ENCODE measurements at regions not wholly inside any gene's neighbourhood (a gene's known extent, or its start where the extent isn't known, plus 50 kb on each side); places are given as distances from the start of the nearest gene placed in this dataset.

GRCh38 chr2:81148323-81148722, 843.8 kb upstream of the LRRTM1 start:
- no peaks in the 10 kb centered on the region for H3K9me3 ChIP-seq (ENCODE audit: low read length)
- H2AFZ ChIP-seq (ENCODE audit: low read length) = no peak overlapping the region
- no peaks in the 10 kb centered on the region for H3K79me2 ChIP-seq (ENCODE audit: insufficient read depth, low read length)
- H3K9ac ChIP-seq (ENCODE audit: low read length) = no peak overlapping the region
- no peak overlapping the region for H3K4me3 ChIP-seq (ENCODE audit: low read depth, low read length, poor library complexity, severe bottlenecking)
- H3K4me1 ChIP-seq (ENCODE audit: insufficient read depth, low read length, severe bottlenecking) = no peaks in the 10 kb centered on the region
- H3K27ac ChIP-seq (ENCODE audit: low read depth, low read length, poor library complexity, severe bottlenecking) = no peak overlapping the region
- no peaks in the 10 kb centered on the region for H3F3A ChIP-seq (ENCODE audit: insufficient read depth, low read length)
- no peaks in the 10 kb centered on the region for H3K9me2 ChIP-seq (ENCODE audit: low read depth, low read length)
- TF ChIP-seq CTCF (IDR thresholded peaks at IDR 0.05; ENCODE audit: low read length) (no peak), EZH2 (IDR thresholded peaks at IDR 0.05; ENCODE audit: borderline replicate concordance, low read length) (no peak)
- H3K4me2 ChIP-seq (ENCODE audit: low read length) = no peak overlapping the region
- no peaks in the 10 kb centered on the region for H4K20me1 ChIP-seq (ENCODE audit: insufficient read depth, low read length)
- H3K27me3 ChIP-seq (ENCODE audit: insufficient read depth, low read length) = no peaks in the 10 kb centered on the region
- no peaks in the 10 kb centered on the region for H3K36me3 ChIP-seq (ENCODE audit: insufficient read depth, low read length)

- Histone ChIP-seq H3K9ac (ENCODE audit: low read length) (no peak overlapping the region), H3K4me3 (ENCODE audit: low read depth, low read length, poor library complexity, severe bottlenecking) (no peak overlapping the region), H3K9me3 (ENCODE audit: low read length) (no peaks in the 10 kb centered on the region), H2AFZ (ENCODE audit: low read length) (no peak overlapping the region), H3K36me3 (ENCODE audit: insufficient read depth, low read length) (no peaks in the 10 kb centered on the region), H3K27me3 (ENCODE audit: insufficient read depth, low read length) (no peaks in the 10 kb centered on the region), H3K4me1 (ENCODE audit: insufficient read depth, low read length, severe bottlenecking) (no peaks in the 10 kb centered on the region), H3F3A (ENCODE audit: insufficient read depth, low read length) (no peaks in the 10 kb centered on the region), H4K20me1 (ENCODE audit: insufficient read depth, low read length) (no peaks in the 10 kb centered on the region), H3K4me2 (ENCODE audit: low read length) (no peak overlapping the region), H3K79me2 (ENCODE audit: insufficient read depth, low read length) (no peaks in the 10 kb centered on the region), H3K27ac (ENCODE audit: low read depth, low read length, poor library complexity, severe bottlenecking) (no peak overlapping the region), H3K9me2 (ENCODE audit: low read depth, low read length) (no peaks in the 10 kb centered on the region)
- TF ChIP-seq EZH2 (IDR thresholded peaks at IDR 0.05; ENCODE audit: borderline replicate concordance, low read length) (no peak), CTCF (IDR thresholded peaks at IDR 0.05; ENCODE audit: low read length) (no peak)
These were observed 831.7 kb upstream of the LRRTM1 start for GRCh38 chr2:81136296-81136695.

GRCh38 chr2:81097361-81097760, 792.8 kb upstream of the LRRTM1 start:
- Histone ChIP-seq H3K36me3 (ENCODE audit: insufficient read depth, low read length) (no peaks in the 10 kb centered on the region), H3K9me3 (ENCODE audit: low read length) (no peaks in the 10 kb centered on the region), H3K4me3 (ENCODE audit: low read depth, low read length, poor library complexity, severe bottlenecking) (no peak overlapping the region), H3K4me2 (ENCODE audit: low read length) (no peak overlapping the region), H3K9ac (ENCODE audit: low read length) (no peak overlapping the region), H3F3A (ENCODE audit: insufficient read depth, low read length) (no peaks in the 10 kb centered on the region), H3K27ac (ENCODE audit: low read depth, low read length, poor library complexity, severe bottlenecking) (no peak overlapping the region), H3K27me3 (ENCODE audit: insufficient read depth, low read length) (no peaks in the 10 kb centered on the region), H3K9me2 (ENCODE audit: low read depth, low read length) (no peaks in the 10 kb centered on the region), H2AFZ (ENCODE audit: low read length) (no peak overlapping the region), H3K4me1 (ENCODE audit: insufficient read depth, low read length, severe bottlenecking) (no peaks in the 10 kb centered on the region), H3K79me2 (ENCODE audit: insufficient read depth, low read length) (no peaks in the 10 kb centered on the region), H4K20me1 (ENCODE audit: insufficient read depth, low read length) (no peaks in the 10 kb centered on the region)
- TF ChIP-seq CTCF (IDR thresholded peaks at IDR 0.05; ENCODE audit: low read length) (no peak), EZH2 (IDR thresholded peaks at IDR 0.05; ENCODE audit: borderline replicate concordance, low read length) (no peak)
